ENCODE measurements at regions not wholly inside any gene's neighbourhood (a gene's known extent, or its start where the extent isn't known, plus 50 kb on each side); places are given as distances from the start of the nearest gene placed in this dataset.

DNA sequence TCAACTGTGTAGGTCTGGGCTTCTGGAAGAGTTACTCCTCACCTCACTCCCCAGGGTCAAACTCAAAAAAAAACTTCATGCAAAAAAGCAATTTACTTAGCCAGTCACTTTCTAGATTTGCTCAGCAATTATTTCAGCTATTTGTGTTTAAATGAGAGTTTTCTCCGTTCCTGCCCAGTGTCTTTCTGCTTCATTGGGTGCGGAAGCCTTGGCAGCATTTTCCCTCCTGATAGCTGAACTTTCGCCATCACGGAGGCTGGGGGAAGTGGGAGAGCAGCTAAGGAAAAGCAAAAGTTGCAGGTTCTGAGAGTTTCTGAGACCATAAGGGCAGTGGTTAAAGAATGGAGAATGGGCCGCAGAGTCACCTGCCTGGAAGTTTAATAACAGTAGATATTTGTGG, 287.1 kb upstream of the DYNLRB2 start:
- no peak for TF ChIP-seq ELF4 (CRISPR knock-in tag; IDR thresholded peaks at IDR 0.05; ENCODE audit: low read depth)
- TF ChIP-seq, protein P1, sequence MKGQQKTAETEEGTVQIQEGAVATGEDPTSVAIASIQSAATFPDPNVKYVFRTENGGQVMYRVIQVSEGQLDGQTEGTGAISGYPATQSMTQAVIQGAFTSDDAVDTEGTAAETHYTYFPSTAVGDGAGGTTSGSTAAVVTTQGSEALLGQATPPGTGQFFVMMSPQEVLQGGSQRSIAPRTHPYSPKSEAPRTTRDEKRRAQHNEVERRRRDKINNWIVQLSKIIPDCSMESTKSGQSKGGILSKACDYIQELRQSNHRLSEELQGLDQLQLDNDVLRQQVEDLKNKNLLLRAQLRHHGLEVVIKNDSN (CRISPR knock-in tag; IDR thresholded peaks at IDR 0.05), result no peak

All from WTC11 (cell line).